ENCODE measurements at regions not wholly inside any gene's neighbourhood (a gene's known extent, or its start where the extent isn't known, plus 50 kb on each side); places are given as distances from the start of the nearest gene placed in this dataset.

- no peak for DNase-seq
Observed at GRCh38 chr13:22198001-22198400, 527.1 kb downstream of the FGF9 start.

GRCh38 chr13:22198641-22199217 is 527.9 kb downstream of the FGF9 start:
- no peak for DNase-seq

DNA sequence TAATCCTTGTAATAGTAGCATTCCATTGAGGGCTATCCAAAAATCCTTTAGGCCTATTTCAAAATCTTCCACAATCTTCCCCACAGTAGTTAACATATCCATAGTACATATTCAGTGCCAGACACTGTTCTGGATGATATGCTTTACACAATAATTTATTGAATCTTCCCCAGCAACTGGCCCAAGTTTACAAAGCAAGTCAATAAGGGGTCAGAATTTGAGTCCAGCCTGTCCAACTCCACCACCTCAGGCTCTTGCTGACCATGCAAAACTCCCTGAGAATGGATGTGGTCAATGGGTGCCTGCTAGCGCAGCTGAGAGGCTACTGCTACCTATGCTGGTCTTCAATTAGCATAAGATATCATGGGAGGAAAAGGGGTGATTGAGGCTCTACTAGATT is 529.6 kb downstream of the FGF9 start:
- DNase-seq, result no peak

GRCh38 chr13:22201375-22201925 is 530.6 kb downstream of the FGF9 start:
- DNase-seq, result no peak

DNA sequence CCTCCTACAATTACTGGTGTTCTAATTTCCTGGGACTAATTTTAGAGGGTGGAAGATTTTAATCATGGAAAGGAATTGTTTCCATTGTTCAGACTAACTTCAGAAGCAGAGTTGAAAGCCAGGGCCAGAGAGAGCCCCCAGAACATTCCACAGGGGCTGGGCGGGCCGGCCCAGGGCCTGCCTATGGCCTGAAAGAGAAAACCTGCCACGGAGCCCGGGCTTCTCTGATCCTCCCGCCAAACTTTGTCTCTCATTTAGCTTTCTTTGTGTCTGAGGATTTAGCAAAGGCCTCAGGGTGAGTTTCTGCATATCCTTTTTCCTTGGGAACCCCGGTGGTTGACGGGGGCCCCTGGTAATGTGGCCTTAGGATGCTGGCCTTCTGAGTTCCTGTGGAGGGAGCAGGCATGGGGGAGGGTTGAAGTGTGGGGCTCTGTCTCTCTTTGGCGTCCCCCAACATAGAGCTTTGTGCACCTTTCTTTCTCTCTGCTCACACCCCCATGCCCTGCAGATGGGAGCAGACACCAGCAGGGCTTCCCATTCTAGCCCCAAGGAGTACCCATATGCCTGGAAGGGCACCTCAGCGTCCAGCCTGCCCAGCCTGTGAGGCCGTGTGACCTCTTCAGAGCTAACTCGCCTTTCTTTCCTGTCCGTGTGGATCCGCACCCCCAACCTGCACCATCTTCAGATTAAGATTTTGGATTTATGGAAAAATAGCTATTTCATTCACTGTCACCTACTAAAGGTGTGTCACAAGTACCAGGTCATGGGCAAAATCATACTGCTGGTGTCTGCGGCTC is 539.5 kb downstream of the FGF9 start:
- DNase-seq, result no peak

DNA sequence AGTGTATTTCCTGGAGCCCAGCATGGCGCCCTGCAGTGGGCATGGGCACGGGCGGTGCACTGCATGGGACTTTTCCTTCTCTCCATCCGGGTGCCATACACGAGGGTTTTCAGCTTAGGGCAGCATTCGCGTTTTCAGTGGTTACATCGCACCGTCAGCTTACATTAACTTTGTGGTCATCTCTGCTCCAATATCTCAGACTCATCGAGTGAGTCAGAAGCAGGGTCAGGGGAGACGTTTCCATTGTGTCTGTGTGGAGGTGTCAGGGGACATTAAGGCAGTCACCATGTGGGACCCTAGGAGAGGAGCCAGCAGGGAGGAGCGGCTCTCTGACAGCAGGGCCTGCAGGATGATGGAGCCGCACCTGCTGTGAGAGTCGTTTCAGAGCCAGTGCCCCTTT is 541.0 kb downstream of the FGF9 start:
- no peak for DNase-seq

- DNase-seq, result no peak
Observed at GRCh38 chr13:22212576-22212975, 541.7 kb downstream of the FGF9 start.

DNA sequence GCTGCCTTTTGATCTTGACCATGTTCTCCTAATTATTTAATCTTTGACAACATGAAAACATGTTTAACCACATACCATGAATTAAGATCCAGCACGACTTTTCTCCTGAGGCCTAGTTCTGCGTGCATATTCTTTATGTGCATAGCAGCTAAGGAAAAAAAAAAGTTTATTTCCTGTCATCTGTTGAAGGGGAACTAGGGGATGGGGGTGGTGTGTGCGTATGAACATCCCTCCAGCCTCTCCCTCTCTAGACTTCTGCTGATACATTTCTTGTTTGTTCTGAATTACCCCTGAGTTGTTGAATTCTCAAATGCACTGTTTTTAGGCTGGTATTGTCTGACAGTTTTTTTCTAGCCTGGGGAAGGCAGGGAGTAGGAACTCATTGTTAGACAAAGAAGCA is 543.3 kb downstream of the FGF9 start:
- no peak for DNase-seq

DNA sequence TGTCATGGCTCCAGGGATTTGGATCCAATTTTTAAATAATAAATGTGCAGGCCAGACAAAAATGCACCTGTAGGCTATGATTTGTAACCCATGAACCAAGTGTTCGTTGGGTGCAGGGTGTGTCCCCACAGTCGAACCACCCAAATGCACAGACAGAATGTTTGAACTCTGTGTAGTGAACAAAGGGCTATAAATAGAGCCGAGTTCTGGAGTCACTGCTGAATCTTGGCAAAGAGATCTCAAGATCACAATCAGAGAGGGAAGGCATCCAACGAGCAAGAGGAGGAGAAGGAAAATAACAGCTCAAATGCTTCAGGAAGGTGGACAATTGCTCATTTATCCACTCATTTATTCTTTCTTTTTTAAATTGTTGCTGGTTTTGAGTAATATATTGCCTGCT is 547.9 kb downstream of the FGF9 start:
- no peak for DNase-seq

DNA sequence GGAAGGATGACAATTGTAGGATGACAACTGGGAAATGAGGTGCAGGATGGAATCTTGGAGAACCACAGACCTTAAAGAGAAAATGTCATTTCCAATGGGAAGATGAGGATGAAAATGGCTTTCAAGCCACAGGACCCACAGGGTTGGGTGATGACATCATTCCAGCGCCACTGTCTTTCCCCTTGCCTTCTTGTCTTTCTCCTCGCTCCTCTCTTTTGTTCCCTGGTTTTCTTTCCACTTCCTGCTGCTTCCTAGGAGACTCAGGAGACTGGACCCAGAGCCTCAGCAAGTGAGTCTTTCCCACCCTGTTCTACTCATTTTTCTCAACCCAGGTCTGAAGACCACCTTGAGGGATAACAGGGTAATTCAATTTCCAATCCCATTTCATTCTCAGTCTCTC is 548.8 kb downstream of the FGF9 start:
- DNase-seq, result no peak

- no peak for DNase-seq
Observed at GRCh38 chr13:22220151-22221135, 549.6 kb downstream of the FGF9 start.

DNA sequence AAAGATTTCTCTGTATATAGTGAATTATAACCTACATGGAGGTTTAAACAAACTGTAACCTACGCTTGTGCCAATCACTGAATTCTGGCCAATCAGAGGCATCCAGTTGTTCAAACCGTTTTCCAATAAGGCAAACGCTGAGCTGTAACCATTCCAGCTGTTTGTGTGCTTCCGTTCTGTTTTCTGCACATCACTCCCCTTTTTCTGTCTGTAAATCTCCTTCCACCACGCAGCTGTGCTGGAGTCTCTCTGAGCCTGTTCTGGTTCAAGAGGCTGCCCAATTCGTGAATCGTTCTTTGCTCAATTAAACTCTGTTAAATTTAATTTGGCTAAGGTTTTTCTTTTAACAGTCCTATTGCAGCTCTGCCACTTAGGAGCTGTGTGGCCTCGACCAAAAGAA is 552.5 kb downstream of the FGF9 start:
- DNase-seq, result no peak

GRCh38 chr13:22226086-22226485 is 555.2 kb downstream of the FGF9 start:
- DNase-seq, result no peak

DNA sequence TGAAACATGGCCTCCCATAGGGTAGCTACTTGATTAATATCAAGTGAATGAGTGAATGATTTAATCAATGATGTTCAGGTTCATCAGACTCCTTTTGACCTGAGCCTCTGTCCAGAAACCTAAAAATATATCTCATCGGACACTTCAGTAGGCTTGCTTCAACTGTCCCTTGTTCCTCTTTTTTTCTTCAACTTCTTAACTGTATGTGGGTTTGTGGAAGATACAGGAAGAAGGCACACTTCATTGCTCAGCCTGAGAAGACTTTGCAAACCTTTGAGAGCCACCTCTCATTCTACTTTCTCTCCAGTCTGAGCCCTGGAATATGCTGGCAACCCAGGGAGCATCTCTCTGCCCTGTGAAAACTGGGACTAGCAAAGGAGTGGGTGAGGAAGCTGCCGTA is 557.0 kb downstream of the FGF9 start:
- no peak for DNase-seq

DNA sequence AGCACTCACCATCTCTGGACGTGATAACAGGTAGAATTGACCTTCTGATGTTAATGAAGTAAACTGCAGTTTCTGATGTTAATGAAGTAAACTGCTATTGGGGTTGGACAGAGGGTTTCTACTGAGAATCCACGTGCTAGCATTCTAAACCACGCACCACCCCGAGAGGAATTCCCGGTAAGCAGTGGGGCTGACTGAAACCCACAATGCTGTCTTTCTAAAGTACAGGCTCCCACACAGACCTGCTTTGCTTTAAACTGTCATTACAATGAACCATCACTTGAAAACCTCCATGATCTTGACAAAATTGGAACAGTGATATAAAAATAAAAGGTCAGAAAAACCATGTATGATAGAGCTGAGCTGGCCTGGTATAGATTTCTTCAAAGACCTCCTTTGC is 559.0 kb downstream of the FGF9 start:
- no peak for DNase-seq

- peak; percentile 20 for DNase-seq
Observed at GRCh38 chr13:22232186-22232585, 561.3 kb downstream of the FGF9 start.

- DNase-seq, result no peak
Observed at GRCh38 chr13:22235285-22235949, 564.5 kb downstream of the FGF9 start.

DNA sequence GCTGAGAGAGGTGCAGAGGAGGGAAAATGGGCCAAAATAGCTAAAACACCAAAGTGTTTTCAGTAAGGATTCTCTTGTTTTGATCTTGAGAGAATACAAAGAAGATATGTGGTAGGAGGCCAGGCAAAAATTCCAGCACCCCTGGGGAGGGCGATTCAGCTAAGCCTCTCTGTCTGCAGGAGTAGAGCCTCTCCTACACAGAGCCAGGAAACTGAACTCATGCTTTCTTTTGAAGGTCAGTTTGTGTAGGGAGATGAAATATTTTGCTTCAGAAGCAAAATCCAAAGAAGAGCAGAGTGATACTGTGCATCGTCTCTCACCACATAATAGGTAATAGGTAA is 565.0 kb downstream of the FGF9 start:
- DNase-seq, result no peak

GRCh38 chr13:22238269-22238668 is 567.4 kb downstream of the FGF9 start:
- DNase-seq, result no peak

- DNase-seq, result no peak
Observed at GRCh38 chr13:22240716-22241115, 569.8 kb downstream of the FGF9 start.

GRCh38 chr13:22243469-22244163 is 572.7 kb downstream of the FGF9 start:
- DNase-seq, result no peak

DNA sequence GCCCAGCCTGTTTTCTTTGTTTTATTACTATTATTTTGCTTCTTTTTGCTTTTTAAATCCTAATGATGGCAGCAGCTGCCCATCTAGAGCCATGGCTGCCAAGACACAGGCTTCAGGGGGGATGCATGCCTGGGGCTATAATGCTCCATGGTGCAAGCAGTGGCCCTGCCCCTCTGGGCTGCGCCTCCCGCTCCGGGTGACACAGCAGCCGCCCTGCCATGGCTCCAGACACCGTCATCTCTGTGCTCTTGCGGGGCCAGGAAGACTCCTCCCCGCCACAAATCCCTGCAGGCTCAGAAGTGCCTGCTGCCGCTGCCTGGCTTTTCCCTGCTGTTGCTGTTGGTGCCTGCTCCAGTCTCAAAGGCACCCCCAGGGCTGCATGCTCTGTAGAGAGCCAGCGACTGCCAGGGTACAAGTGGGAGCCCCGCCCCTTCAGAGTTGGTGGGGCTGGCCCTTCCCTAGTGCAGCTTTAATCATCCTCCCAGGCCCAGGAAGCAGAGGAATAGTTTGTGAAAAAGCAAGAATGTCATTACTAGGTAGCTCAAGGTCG is 581.5 kb downstream of the FGF9 start:
- DNase-seq, result no peak
